Astrocyte (in vitro differentiated cells and primary cell): ENCODE measurements at regions not wholly inside any gene's neighbourhood (a gene's known extent, or its start where the extent isn't known, plus 50 kb on each side); places are given as distances from the start of the nearest gene placed in this dataset.

Experiments used
- DNase-seq: peaks from one replicate; pipeline ENCODE4 v3.0.0-alpha.2; 2010; ENCODE audit warnings: low read depth
- FAIRE-seq: peaks from 2 replicates; lab custom pipeline; 2011; peaks lifted over from hg19 to GRCh38; lab: Jason Lieb, UNC
- H2AFZ ChIP-seq: 2 replicates; pipeline ENCODE4 v1.6.0; 2012; ENCODE audit warnings: low read depth, low read length, inconsistent platforms
- H3K27ac ChIP-seq: 2 replicates; pipeline ENCODE4 v1.5.1; 2011; ENCODE audit warnings: low read depth, low read length, inconsistent platforms
- H3K27me3 ChIP-seq: 2 replicates; pipeline ENCODE4 v1.6.0; 2011; ENCODE audit warnings: low read length, inconsistent platforms; ENCODE audit not compliant: insufficient read depth
- H3K36me3 ChIP-seq: 2 replicates; pipeline ENCODE4 v1.5.1; 2011; ENCODE audit warnings: low read length, inconsistent platforms; ENCODE audit not compliant: insufficient read depth
- H3K4me1 ChIP-seq: 2 replicates; pipeline ENCODE4 v1.5.1; 2011; ENCODE audit warnings: low read length, inconsistent platforms; ENCODE audit not compliant: insufficient read depth
- H3K4me2 ChIP-seq: 2 replicates; pipeline ENCODE4 v1.6.0; 2012; ENCODE audit warnings: low read length, inconsistent platforms
- H3K4me3 ChIP-seq: 2 replicates; pipeline ENCODE4 v1.5.1; 2011; ENCODE audit warnings: low read depth, mild to moderate bottlenecking, low read length, inconsistent platforms; ENCODE audit not compliant: insufficient read depth
- H3K79me2 ChIP-seq: 2 replicates; pipeline ENCODE4 v1.6.0; 2012; ENCODE audit warnings: mild to moderate bottlenecking, low read length, inconsistent platforms; ENCODE audit not compliant: insufficient read depth
- H3K9ac ChIP-seq: 2 replicates; pipeline ENCODE4 v1.6.0; 2012; ENCODE audit warnings: mild to moderate bottlenecking, low read length, inconsistent platforms
- H3K9me3 ChIP-seq: 2 replicates; pipeline ENCODE4 v1.5.1; 2012; ENCODE audit warnings: low read depth, mild to moderate bottlenecking, low read length, inconsistent platforms; ENCODE audit not compliant: insufficient read depth
- H4K20me1 ChIP-seq: 2 replicates; pipeline ENCODE4 v1.6.0; 2012; ENCODE audit warnings: low read length, inconsistent platforms; ENCODE audit not compliant: insufficient read depth
- H3K27ac Mint-ChIP-seq: one replicate; pipeline ENCODE4 v1.8.0; 2021; ENCODE audit warnings: mild to moderate bottlenecking, mixed read lengths; ENCODE audit not compliant: unreplicated experiment
- H3K27me3 Mint-ChIP-seq: one replicate; pipeline ENCODE4 v1.8.0; 2021; ENCODE audit warnings: low read depth, mixed read lengths; ENCODE audit not compliant: unreplicated experiment
- H3K36me3 Mint-ChIP-seq: one replicate; pipeline ENCODE4 v1.8.0; 2021; ENCODE audit warnings: low read depth, mixed read lengths; ENCODE audit not compliant: unreplicated experiment
- H3K4me1 Mint-ChIP-seq: one replicate; pipeline ENCODE4 v1.8.0; 2021; ENCODE audit warnings: low read depth, mixed read lengths; ENCODE audit not compliant: unreplicated experiment
- H3K4me3 Mint-ChIP-seq: one replicate; pipeline ENCODE4 v1.8.0; 2021; ENCODE audit warnings: mild to moderate bottlenecking, moderate library complexity, mixed read lengths; ENCODE audit not compliant: unreplicated experiment
- H3K9me3 Mint-ChIP-seq: one replicate; pipeline ENCODE4 v1.8.0; 2021; ENCODE audit warnings: mild to moderate bottlenecking, mixed read lengths; ENCODE audit not compliant: unreplicated experiment
- EZH2 ChIP-seq: IDR thresholded peaks from 2 replicates; pipeline ENCODE4 v1.6.1; 2012; ENCODE audit warnings: mild to moderate bottlenecking, low read length, inconsistent platforms; ENCODE audit not compliant: insufficient read depth
- TF ChIP-seq, protein P1 (sequence below): IDR thresholded peaks from 2 replicates; pipeline ENCODE4 v1.5.1; 2011; ENCODE audit warnings: low read depth, mild to moderate bottlenecking, inconsistent platforms, low read length, moderate library complexity; ENCODE audit not compliant: insufficient read depth

DNA sequence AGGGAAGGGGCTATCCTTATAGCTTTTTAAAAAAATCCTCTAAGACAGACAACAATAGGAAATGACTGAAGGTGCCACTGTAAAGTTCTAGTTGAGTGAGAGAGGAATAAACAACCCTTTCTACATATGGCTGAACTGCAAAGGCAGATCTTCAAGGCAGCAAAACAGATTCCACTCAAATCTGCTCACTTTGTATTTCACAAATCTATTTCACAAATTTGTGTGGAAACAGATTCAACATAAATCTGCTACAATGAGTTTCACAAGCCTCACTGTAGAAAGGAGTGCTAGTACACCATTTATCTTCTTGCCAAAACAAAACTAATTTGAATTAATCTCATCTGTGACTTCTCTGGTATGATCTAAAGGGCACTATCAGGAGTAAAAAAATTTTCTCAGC is 451.3 kb downstream of the PLA2G4A start:
- no peak for FAIRE-seq
- Histone ChIP-seq H3K36me3 (no peaks in the 10 kb centered on the region), H3K27me3 (no peaks in the 10 kb centered on the region), H2AFZ (no peak overlapping the region), H3K4me3 (no peak overlapping the region), H3K4me1 (no peaks in the 10 kb centered on the region), H3K9me3 (no peaks in the 10 kb centered on the region), H3K4me2 (no peak overlapping the region), H3K79me2 (no peaks in the 10 kb centered on the region), H3K27ac (no peak overlapping the region), H4K20me1 (no peaks in the 10 kb centered on the region), H3K9ac (no peak overlapping the region)
- TF ChIP-seq, protein P1, sequence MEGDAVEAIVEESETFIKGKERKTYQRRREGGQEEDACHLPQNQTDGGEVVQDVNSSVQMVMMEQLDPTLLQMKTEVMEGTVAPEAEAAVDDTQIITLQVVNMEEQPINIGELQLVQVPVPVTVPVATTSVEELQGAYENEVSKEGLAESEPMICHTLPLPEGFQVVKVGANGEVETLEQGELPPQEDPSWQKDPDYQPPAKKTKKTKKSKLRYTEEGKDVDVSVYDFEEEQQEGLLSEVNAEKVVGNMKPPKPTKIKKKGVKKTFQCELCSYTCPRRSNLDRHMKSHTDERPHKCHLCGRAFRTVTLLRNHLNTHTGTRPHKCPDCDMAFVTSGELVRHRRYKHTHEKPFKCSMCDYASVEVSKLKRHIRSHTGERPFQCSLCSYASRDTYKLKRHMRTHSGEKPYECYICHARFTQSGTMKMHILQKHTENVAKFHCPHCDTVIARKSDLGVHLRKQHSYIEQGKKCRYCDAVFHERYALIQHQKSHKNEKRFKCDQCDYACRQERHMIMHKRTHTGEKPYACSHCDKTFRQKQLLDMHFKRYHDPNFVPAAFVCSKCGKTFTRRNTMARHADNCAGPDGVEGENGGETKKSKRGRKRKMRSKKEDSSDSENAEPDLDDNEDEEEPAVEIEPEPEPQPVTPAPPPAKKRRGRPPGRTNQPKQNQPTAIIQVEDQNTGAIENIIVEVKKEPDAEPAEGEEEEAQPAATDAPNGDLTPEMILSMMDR: no peak
- TF ChIP-seq EZH2: no peak
- DNase-seq: no peak
- Mint-ChIP-seq H3K4me3 (no peak overlapping the region), H3K9me3 (no peaks in the 10 kb centered on the region), H3K27ac (no peak overlapping the region), H3K36me3 (no peaks in the 10 kb centered on the region), H3K27me3 (no peaks in the 10 kb centered on the region), H3K4me1 (no peaks in the 10 kb centered on the region)

DNA sequence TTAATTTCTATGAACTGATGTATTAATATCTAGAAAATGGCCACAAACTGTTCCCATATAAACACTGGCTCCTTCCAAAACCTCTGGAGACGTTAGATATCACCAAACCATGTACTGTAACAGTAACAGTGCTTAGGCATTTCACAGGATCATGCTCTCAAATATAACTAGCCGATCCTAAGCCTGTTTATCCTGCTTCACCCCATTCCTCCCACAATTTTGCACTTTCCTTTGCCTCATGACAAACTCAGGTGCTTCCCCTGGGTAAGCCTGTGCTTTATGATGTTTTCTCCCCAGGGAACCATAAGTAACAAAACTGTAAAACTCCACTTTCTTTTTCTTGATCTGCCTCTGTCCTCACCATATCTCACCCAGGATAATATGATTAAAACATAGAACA is 452.3 kb downstream of the PLA2G4A start:
- Histone ChIP-seq H3K36me3 (no peaks in the 10 kb centered on the region), H3K4me1 (no peaks in the 10 kb centered on the region), H3K4me3 (no peak overlapping the region), H3K79me2 (no peaks in the 10 kb centered on the region), H2AFZ (no peak overlapping the region), H3K4me2 (no peak overlapping the region), H3K27ac (no peak overlapping the region), H4K20me1 (no peaks in the 10 kb centered on the region), H3K9ac (no peak overlapping the region), H3K27me3 (no peaks in the 10 kb centered on the region), H3K9me3 (no peaks in the 10 kb centered on the region)
- Mint-ChIP-seq H3K4me3 (no peak overlapping the region), H3K27me3 (no peaks in the 10 kb centered on the region), H3K4me1 (no peaks in the 10 kb centered on the region), H3K36me3 (no peaks in the 10 kb centered on the region), H3K9me3 (no peaks in the 10 kb centered on the region), H3K27ac (no peak overlapping the region)
- DNase-seq (no peak), FAIRE-seq (no peak)
- TF ChIP-seq EZH2: no peak
- TF ChIP-seq, protein P1: no peak

DNA sequence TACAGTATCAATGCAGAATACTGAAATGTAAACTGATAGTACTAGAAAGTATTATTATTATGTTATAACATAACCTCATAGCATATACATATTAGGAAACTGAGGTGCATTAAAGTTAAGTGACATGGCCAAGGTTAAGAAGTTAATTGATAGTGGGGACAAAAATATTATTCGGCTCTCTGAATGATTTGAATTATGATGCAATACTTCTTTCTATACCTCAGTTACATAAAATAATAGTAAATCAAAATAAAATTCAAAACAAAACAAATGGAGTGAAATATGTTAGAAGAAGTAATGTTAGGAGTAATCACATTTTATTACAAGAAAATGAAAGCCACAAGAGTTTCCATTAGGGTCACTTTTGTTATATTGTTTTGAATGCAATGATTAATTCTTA is 455.2 kb downstream of the PLA2G4A start:
- FAIRE-seq: no peak
- H3K4me3 Mint-ChIP-seq: no peak overlapping the region
- no peak overlapping the region for H3K27ac Mint-ChIP-seq

More for the DNA sequence above, 455.2 kb downstream of the PLA2G4A start:
- no peaks in the 10 kb centered on the region for H4K20me1 ChIP-seq
- Mint-ChIP-seq H3K36me3 (no peaks in the 10 kb centered on the region), H3K9me3 (no peaks in the 10 kb centered on the region), H3K27me3 (no peaks in the 10 kb centered on the region), H3K4me1 (no peaks in the 10 kb centered on the region)
- no peaks in the 10 kb centered on the region for H3K4me1 ChIP-seq
- H3K4me2 ChIP-seq: no peak overlapping the region
- no peak overlapping the region for H3K27ac ChIP-seq
- no peak overlapping the region for H3K4me3 ChIP-seq
- no peaks in the 10 kb centered on the region for H3K36me3 ChIP-seq
- no peaks in the 10 kb centered on the region for H3K27me3 ChIP-seq
- H3K9me3 ChIP-seq: no peaks in the 10 kb centered on the region
- H3K9ac ChIP-seq: no peak overlapping the region
- DNase-seq: no peak
- H3K79me2 ChIP-seq: no peaks in the 10 kb centered on the region
- H2AFZ ChIP-seq: no peak overlapping the region
- TF ChIP-seq, protein P1: no peak
- TF ChIP-seq EZH2: no peak
